ENCODE measurements at regions not wholly inside any gene's neighbourhood (a gene's known extent, or its start where the extent isn't known, plus 50 kb on each side); places are given as distances from the start of the nearest gene placed in this dataset.

GRCh38 chr9:29816954-29817703, 2243.8 kb upstream of the C9orf72 start:
- Histone ChIP-seq H3K9me2 (ENCODE audit: low read depth, low read length) (no peaks in the 10 kb centered on the region), H3K79me2 (ENCODE audit: insufficient read depth, low read length) (no peaks in the 10 kb centered on the region), H3K27ac (ENCODE audit: low read depth, low read length, poor library complexity, severe bottlenecking) (no peak overlapping the region), H3K9me3 (ENCODE audit: low read length) (peaks cover 3% of the 10 kb centered on the region; the same call in 1 of the 2 replicates), H3K4me3 (ENCODE audit: low read depth, low read length, poor library complexity, severe bottlenecking) (no peak overlapping the region), H4K20me1 (ENCODE audit: insufficient read depth, low read length) (no peaks in the 10 kb centered on the region), H3K27me3 (ENCODE audit: insufficient read depth, low read length) (no peaks in the 10 kb centered on the region), H2AFZ (ENCODE audit: low read length) (no peak overlapping the region), H3K36me3 (ENCODE audit: insufficient read depth, low read length) (no peaks in the 10 kb centered on the region), H3K4me2 (ENCODE audit: low read length) (no peak overlapping the region), H3F3A (ENCODE audit: insufficient read depth, low read length) (no peaks in the 10 kb centered on the region), H3K9ac (ENCODE audit: low read length) (no peak overlapping the region), H3K4me1 (ENCODE audit: insufficient read depth, low read length, severe bottlenecking) (no peaks in the 10 kb centered on the region)
- TF ChIP-seq EZH2 (IDR thresholded peaks at IDR 0.05; ENCODE audit: borderline replicate concordance, low read length) (no peak), CTCF (IDR thresholded peaks at IDR 0.05; ENCODE audit: low read length) (no peak)

GRCh38 chr9:29822458-29822857, 2249.2 kb upstream of the C9orf72 start:
- H4K20me1 ChIP-seq (ENCODE audit: insufficient read depth, low read length), result no peaks in the 10 kb centered on the region
- H3K4me3 ChIP-seq (ENCODE audit: low read depth, low read length, poor library complexity, severe bottlenecking), result no peak overlapping the region
- no peaks in the 10 kb centered on the region for H3K27me3 ChIP-seq (ENCODE audit: insufficient read depth, low read length)
- H3K9me2 ChIP-seq (ENCODE audit: low read depth, low read length), result no peaks in the 10 kb centered on the region
- H3K36me3 ChIP-seq (ENCODE audit: insufficient read depth, low read length), result no peaks in the 10 kb centered on the region
- no peak overlapping the region for H3K27ac ChIP-seq (ENCODE audit: low read depth, low read length, poor library complexity, severe bottlenecking)
- no peaks in the 10 kb centered on the region for H3K4me1 ChIP-seq (ENCODE audit: insufficient read depth, low read length, severe bottlenecking)
- no peaks in the 10 kb centered on the region for H3K79me2 ChIP-seq (ENCODE audit: insufficient read depth, low read length)
- H3K9ac ChIP-seq (ENCODE audit: low read length), result no peak overlapping the region
- no peak overlapping the region for H3K4me2 ChIP-seq (ENCODE audit: low read length)
- no peaks in the 10 kb centered on the region for H3F3A ChIP-seq (ENCODE audit: insufficient read depth, low read length)
- TF ChIP-seq CTCF (IDR thresholded peaks at IDR 0.05; ENCODE audit: low read length) (no peak), EZH2 (IDR thresholded peaks at IDR 0.05; ENCODE audit: borderline replicate concordance, low read length) (no peak)
- H2AFZ ChIP-seq (ENCODE audit: low read length), result no peak overlapping the region
- H3K9me3 ChIP-seq (ENCODE audit: low read length), result peaks cover 3% of the 10 kb centered on the region; the same call in 1 of the 2 replicates

GRCh38 chr9:29826421-29826820, 2253.1 kb upstream of the C9orf72 start:
- Histone ChIP-seq H3K79me2 (ENCODE audit: insufficient read depth, low read length) (no peaks in the 10 kb centered on the region), H3K4me1 (ENCODE audit: insufficient read depth, low read length, severe bottlenecking) (no peaks in the 10 kb centered on the region), H3K9me3 (ENCODE audit: low read length) (no peaks in the 10 kb centered on the region; the same call in 1 of the 2 replicates), H3K4me3 (ENCODE audit: low read depth, low read length, poor library complexity, severe bottlenecking) (no peak overlapping the region), H3K9ac (ENCODE audit: low read length) (no peak overlapping the region), H2AFZ (ENCODE audit: low read length) (no peak overlapping the region), H4K20me1 (ENCODE audit: insufficient read depth, low read length) (no peaks in the 10 kb centered on the region), H3K4me2 (ENCODE audit: low read length) (no peak overlapping the region), H3K27ac (ENCODE audit: low read depth, low read length, poor library complexity, severe bottlenecking) (no peak overlapping the region), H3F3A (ENCODE audit: insufficient read depth, low read length) (no peaks in the 10 kb centered on the region), H3K36me3 (ENCODE audit: insufficient read depth, low read length) (no peaks in the 10 kb centered on the region), H3K27me3 (ENCODE audit: insufficient read depth, low read length) (no peaks in the 10 kb centered on the region), H3K9me2 (ENCODE audit: low read depth, low read length) (no peaks in the 10 kb centered on the region)
- TF ChIP-seq EZH2 (IDR thresholded peaks at IDR 0.05; ENCODE audit: borderline replicate concordance, low read length) (no peak), CTCF (IDR thresholded peaks at IDR 0.05; ENCODE audit: low read length) (no peak)
